NB4 (cell line): ENCODE measurements at regions not wholly inside any gene's neighbourhood (a gene's known extent, or its start where the extent isn't known, plus 50 kb on each side); places are given as distances from the start of the nearest gene placed in this dataset.

Experiments
- POLR2A ChIP-seq: IDR thresholded peaks from 2 replicates; pipeline ENCODE4 v1.6.1; 2011; ENCODE audit warnings: mild to moderate bottlenecking; ENCODE audit not compliant: insufficient read length; ENCODE audit errors: extremely low read depth
- TF ChIP-seq, protein P1 (sequence below): IDR thresholded peaks from 2 replicates; pipeline ENCODE4 v1.6.1; 2011; ENCODE audit warnings: low read depth, low read length

DNA sequence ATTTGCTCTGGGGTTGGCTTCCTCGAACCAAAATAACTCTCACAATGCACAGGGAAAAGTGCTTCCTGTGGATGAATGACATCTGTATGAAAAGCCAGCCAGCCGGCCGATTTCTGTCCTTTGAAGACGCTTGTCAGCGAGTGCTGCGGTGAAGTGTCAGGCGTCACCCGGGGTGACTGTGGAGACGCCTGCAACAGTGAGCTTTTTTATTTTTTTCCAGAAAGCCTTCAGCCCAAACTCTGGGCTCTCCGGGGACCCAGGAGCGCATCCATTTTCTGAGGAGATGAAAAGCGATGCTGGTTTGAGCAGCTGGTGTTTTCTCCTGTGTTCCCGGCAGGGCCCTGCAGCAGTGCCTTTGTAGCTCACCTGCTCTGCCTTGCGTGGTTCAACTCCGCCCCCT, 147.9 kb upstream of the MYL2 start:
- no peak for TF ChIP-seq POLR2A
- TF ChIP-seq, protein P1, sequence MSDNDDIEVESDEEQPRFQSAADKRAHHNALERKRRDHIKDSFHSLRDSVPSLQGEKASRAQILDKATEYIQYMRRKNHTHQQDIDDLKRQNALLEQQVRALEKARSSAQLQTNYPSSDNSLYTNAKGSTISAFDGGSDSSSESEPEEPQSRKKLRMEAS: no peak
